ENCODE measurements at regions not wholly inside any gene's neighbourhood (a gene's known extent, or its start where the extent isn't known, plus 50 kb on each side); places are given as distances from the start of the nearest gene placed in this dataset.

DNA sequence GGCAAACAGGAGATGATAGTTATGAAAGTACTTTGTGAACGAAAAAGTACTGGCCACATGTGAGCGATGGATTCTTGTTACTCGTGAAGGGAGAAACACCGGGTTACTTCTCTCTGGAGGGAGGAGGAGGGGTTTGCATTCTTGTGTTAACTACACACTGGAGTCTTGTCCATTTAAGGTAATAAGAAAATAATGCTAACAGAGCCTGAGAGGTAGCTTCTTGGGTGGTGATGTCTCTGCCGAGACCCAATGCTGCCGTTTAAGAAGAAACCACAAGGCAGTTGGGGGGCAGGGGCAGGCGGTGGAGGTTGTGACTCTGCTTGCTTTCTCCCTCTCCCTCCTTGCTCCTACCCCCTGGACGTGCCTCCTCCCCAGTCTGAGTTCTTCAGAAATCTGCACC is 100.9 kb upstream of the ROPN1 start:
- no peak for DNase-seq

DNA sequence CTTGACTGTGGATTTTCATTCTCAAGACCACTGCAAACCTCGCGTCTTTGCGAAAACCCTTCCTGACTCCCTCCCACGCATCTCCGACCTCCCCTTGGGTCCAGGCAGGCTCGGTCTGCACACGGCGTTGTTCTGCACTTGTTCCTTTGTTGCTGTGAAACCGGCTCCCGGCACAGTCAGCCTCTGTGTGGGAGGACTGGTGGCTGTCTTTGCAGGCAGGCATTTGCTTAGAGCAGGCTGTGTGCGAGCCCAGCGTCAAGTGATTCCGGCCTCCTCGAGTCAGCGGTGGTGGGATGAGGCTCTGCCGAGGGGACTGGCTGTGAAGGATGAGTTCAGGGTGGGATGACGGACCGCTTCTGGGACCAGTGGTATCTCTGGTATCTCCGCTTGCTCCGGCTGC is 102.6 kb upstream of the ROPN1 start:
- no peak for DNase-seq

- DNase-seq, result no peak
Measured at GRCh38 chr3:124097362-124098131, 105.6 kb upstream of the ROPN1 start.

DNA sequence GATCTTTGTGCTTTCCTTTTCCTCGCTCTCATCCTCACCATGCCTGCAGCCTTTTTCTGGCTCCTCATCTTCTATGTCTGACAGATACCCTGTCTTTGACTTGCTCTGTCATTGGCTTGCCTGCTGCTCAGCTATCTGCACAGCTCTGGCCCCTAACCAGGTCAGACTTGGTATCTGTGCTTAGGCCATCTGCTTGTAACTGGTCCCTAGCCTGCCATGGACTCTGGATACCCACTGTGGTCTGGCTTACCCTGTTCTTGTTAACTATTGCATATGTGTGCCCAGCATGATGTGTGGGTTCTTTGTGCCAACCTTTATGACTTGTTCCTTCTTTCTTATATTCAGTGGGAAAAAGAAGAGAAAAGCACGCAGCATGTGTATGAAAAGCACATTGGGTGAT is 109.7 kb upstream of the ROPN1 start:
- no peak for DNase-seq

GRCh38 chr3:124107104-124107890 is 115.4 kb upstream of the ROPN1 start:
- peak; percentile 13 for DNase-seq

- DNase-seq, result no peak
Measured at GRCh38 chr3:124108446-124108845, 116.5 kb upstream of the ROPN1 start.

GRCh38 chr3:124113485-124113884 is 121.6 kb upstream of the ROPN1 start:
- no peak for DNase-seq

DNA sequence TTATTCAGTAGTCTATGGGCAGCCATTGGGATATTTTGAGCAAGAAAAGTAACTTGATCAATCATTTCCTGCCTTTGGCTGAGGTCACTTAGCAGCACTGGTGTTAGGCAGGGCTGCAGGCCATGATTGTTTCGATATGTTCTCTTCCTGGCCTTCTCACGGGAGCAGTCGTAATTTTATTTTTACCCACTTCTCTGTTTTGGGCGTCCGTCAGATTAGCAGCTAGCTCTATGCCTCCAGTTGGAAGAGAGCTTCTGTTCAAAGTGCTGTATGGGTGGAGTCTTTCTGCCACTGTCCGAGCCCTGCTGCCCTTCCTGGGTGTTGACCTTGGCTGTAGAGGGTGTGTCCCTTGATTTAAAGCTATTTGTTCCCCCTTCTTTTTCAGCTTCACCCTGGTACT is 123.4 kb upstream of the ROPN1 start:
- DNase-seq, result no peak

DNA sequence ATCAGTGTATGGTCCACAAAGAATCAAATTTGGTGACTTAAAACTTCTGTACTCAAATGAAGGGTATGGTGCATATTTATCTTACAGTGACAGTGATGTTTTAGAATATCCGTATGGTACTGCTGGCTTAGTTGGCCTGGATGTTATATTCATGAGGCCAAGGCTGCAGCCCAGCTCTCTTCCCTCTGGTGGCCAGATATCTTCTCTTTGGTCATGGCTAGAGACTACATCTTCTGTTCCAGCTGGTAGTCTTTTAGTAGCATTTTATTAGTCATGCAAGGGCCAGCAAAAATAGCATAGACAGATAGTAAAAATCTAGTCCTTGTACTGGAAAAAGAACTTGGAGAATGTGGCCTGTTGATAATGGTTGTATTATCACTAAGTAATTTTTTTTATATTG is 124.0 kb upstream of the ROPN1 start:
- no peak for DNase-seq

DNA sequence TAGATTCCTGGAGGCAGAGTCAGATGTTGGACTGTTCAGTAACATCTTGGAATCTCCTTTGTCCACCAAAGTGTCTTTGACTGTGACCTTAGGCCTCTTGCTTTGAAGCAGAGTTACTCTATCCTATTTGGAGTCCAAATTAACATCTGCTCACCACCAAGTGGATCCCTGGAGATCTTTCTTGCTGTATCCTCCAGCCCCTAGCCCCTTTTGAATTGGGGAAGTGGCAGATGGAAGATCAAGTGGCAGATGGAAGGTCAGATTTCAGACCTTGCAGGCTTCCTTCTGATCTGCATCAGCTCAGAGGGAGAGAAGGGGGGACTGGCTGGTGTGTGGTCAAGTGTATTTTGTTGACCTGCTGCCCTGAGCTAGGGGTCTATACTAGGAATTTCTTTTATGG is 125.0 kb upstream of the ROPN1 start:
- DNase-seq, result no peak

DNA sequence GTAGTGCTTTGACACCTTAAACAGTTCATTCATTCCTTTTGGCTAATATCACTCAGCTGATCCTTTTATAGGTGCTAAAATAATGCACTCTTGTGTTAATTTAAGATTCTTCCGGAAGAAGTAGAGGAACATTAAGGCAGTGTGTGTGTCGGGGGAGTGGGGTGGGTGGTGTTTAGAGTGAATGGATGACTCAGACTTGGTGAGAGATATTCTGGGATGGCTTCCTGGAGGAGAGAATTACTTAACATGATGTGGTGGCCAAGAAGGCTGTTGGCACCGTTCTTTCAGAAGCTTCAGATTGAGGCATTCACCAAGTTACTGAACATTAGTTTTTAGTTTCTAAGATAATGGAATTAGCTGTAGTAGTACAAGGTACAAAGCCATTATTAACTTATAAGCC is 125.6 kb upstream of the ROPN1 start:
- DNase-seq, result no peak

DNA sequence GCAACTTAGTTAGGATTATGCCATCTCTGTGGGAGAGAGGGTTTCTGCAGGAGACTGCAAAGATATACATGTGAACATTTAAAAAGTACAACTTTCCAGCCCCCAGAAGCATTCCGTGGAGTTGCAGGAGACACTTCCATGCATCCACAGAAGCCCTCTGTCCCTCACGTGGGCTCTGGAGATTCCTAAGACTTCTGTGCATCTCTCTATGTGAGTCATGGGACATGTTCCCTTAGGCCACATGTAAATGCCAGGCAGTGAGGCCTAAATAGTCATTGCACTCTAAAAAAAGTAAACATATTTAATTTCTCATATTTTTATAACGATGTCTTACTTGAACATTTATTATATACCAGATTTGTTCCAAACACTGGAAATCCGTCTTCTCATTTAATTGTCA is 126.5 kb upstream of the ROPN1 start:
- DNase-seq, result no peak

GRCh38 chr3:124119056-124119716 is 127.3 kb upstream of the ROPN1 start:
- DNase-seq, result peak; percentile 46

DNA sequence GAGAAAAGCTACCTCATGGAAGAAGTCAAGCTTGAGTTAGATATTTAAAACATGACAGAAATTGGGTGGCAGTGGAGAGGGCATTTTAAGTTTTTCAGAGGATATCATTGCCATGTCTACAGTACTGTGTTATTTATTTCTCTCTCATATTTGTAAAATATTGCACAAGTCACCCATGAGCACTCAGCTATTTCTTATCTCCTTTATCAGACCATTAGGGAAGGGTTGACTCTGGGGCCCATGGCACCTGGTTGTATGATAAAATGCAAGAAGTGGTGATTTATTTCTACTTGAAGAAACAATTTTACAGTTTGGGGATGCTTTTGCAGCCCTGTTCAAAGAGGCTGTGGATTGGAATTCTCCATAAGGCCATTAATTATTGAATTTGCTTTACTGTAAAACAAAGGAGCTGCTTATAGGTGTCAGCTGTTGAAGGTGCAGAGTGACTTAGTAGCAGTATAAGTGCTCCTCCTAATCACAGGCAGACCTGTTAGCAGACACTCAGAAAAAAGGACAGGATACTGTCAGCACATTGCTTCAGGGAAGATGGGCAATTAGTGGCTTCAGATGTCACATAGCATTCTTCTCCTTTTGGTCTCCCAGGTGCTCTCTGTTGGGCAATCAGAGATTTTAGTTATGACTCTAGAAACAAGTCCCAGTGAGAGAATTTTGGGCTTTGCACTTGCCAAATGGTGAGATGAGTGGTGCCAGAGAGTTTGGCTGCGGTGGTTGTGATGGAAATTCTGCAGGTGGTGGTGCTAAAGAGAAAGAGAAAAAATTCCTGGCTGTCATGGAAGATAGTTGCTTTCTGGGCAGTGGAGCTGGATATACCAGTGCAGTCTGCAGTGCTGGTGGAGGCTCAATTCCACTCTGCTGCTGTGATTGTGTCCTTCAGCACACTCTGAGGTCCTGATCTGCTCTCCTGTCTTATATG is 129.7 kb upstream of the ROPN1 start:
- DNase-seq, result no peak

DNA sequence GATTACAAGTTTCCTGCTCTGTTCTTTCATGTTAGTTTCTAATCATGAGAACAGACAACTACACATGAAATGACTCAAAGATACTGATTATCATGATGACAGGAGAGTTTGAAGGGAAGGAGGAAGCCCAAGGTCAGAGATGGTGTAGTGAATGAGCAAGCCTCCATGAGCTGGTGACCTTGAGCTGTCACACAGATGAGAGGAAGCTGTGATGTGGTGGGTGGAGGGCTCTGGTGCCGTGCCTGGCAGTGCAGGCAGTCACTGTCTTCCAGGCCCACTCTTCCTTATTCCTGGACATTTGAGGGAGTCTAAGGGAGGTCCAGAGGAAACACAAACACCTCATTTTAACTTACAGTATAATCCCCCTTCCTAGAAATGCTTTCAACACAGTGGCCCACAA is 133.4 kb upstream of the ROPN1 start:
- no peak for DNase-seq

- peak; percentile 98 for DNase-seq
Measured at GRCh38 chr3:124126436-124127023, 134.6 kb upstream of the ROPN1 start.

DNA sequence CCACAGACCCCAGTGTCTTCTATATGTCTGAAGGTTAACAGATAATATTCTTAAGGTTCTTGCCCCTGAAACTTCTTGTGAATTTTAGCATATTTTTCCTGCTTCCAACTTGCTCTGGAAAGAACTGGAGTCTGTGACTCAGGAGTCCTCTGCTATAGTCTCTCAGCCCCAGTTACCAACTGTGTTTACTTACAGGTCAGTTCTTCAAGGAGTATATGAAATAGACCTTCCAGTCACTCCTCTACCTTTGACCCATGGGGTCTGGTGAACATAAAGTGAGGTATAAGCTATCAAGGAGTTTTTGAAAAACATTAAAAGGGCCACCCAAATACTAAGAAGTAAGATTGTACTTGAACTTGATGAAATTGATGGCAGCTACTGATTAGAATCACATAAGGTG is 139.2 kb upstream of the ROPN1 start:
- DNase-seq, result no peak

DNA sequence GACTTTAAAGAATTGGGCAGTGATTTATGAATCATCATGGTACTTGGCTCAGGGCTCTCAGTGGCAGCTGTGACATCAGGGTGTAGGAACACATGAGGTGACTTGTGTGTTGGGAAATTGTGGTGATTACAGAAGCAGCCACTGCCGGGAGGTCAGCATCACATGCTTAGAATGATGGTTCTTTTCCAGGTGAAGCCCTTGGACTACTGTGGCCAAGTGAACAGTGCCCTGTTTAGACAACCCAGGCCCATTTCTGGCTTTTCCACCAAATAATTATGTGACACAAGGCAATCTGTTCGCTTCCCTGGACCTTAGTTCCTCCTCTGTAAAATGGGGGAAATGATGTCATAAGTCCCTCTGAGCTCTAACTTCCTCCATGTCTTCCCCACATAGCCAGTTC is 139.7 kb upstream of the ROPN1 start:
- DNase-seq, result peak; percentile 39

DNA sequence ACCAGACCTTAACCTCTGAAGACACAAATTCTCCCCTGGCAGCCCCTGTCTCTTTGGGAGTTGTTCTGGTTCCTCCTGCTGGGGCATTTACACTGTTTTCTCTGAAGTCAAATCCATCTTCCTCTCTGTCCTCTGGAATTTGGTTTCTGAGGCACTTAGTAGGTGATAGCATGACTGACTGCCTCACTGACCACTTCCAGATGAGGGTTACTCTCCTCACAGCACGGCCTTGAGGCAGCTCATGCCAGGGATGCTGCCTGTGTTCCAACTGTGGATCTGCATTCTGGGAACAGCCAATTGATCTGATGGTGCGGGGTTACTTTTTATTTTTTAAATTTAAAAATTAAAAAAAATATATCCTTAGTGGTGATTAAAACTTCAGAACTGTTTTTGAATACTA is 140.9 kb upstream of the ROPN1 start:
- DNase-seq, result no peak

GRCh38 chr3:124133366-124133940 is 141.5 kb upstream of the ROPN1 start:
- DNase-seq, result peak; percentile 16

GRCh38 chr3:124137216-124137615 is 145.3 kb upstream of the ROPN1 start:
- no peak for DNase-seq

GRCh38 chr3:124138148-124138547 is 146.2 kb upstream of the ROPN1 start:
- DNase-seq, result no peak

Data from NCI-H1694 (cell line).